Mesendoderm (in vitro differentiated cells): ENCODE measurements at regions not wholly inside any gene's neighbourhood (a gene's known extent, or its start where the extent isn't known, plus 50 kb on each side); places are given as distances from the start of the nearest gene placed in this dataset.

Experiments
- DNase-seq: peaks from one replicate; pipeline ENCODE4 v3.0.0; 2013
- H2AK5ac ChIP-seq: 2 replicates; pipeline ENCODE4 v1.6.1; 2013; ENCODE audit warnings: low read length, inconsistent platforms
- H2BK120ac ChIP-seq: 2 replicates; pipeline ENCODE4 v1.6.1; 2013; ENCODE audit warnings: low read depth, mild to moderate bottlenecking, low read length, moderate library complexity, mixed read lengths
- H2BK15ac ChIP-seq: replicated peaks from 2 replicates; pipeline ENCODE4 v1.6.1; 2013; ENCODE audit warnings: low read depth, mild to moderate bottlenecking, moderate library complexity
- H2BK5ac ChIP-seq: 2 replicates; pipeline ENCODE4 v1.6.1; 2013; ENCODE audit warnings: low read length, inconsistent platforms
- H3K18ac ChIP-seq: 2 replicates; pipeline ENCODE4 v1.6.1; 2013; ENCODE audit warnings: mild to moderate bottlenecking, low read length, mixed read lengths
- H3K23ac ChIP-seq: one replicate; pipeline ENCODE4 v1.6.1; 2013; ENCODE audit warnings: low read length
- H3K27ac ChIP-seq: 2 replicates; pipeline ENCODE4 v1.5.1; 2013; ENCODE audit warnings: low read depth, mild to moderate bottlenecking, inconsistent platforms, low read length, moderate library complexity
- H3K27me3 ChIP-seq: 2 replicates; pipeline ENCODE4 v1.6.1; 2013; ENCODE audit warnings: low read length, control low read depth, mild to moderate bottlenecking, inconsistent platforms; ENCODE audit not compliant: insufficient read depth, poor library complexity
- H3K36me3 ChIP-seq: 2 replicates; pipeline ENCODE4 v1.6.1; 2013; ENCODE audit warnings: low read length, inconsistent platforms; ENCODE audit not compliant: control insufficient read depth, insufficient read depth
- H3K4ac ChIP-seq: one replicate; pipeline ENCODE4 v1.6.1; 2013; ENCODE audit warnings: low read depth, mild to moderate bottlenecking, low read length, moderate library complexity
- H3K4me1 ChIP-seq: 2 replicates; pipeline ENCODE4 v1.6.1; 2013; ENCODE audit warnings: low read depth, low read length, inconsistent platforms; ENCODE audit not compliant: control insufficient read depth
- H3K4me2 ChIP-seq: 2 replicates; pipeline ENCODE4 v1.6.1; 2013; ENCODE audit warnings: low read length
- H3K4me3 ChIP-seq: 2 replicates; pipeline ENCODE4 v1.5.1; 2013; ENCODE audit warnings: mild to moderate bottlenecking, low read length
- H3K56ac ChIP-seq: one replicate; pipeline ENCODE4 v1.6.1; 2013; ENCODE audit warnings: low read length
- H3K79me1 ChIP-seq: 2 replicates; pipeline ENCODE4 v1.6.1; 2013; ENCODE audit warnings: low read length, inconsistent platforms
- H3K79me2 ChIP-seq: 2 replicates; pipeline ENCODE4 v1.6.1; 2013; ENCODE audit warnings: mild to moderate bottlenecking, low read length; ENCODE audit not compliant: control insufficient read depth, insufficient read depth
- H3K9ac ChIP-seq: 2 replicates; pipeline ENCODE4 v1.6.1; 2013; ENCODE audit warnings: low read length, inconsistent platforms
- H4K5ac ChIP-seq: one replicate; pipeline ENCODE4 v1.6.1; 2013; ENCODE audit warnings: low read length
- H4K8ac ChIP-seq: one replicate; pipeline ENCODE4 v1.6.1; 2013; ENCODE audit warnings: low read depth, mild to moderate bottlenecking, control low read depth, low read length, moderate library complexity
- WGBS: extraction: QIAGEN DNeasy Blood & Tissue Kit; methylation state at CpG from one replicate; pipeline ENCODE4 v1.1.7; 2013; ENCODE audit warnings: low lambda C conversion rate, missing lambda C conversion rate; ENCODE audit not compliant: insufficient coverage; ENCODE audit errors: extremely low coverage; 5-methylcytosine and 5-hydroxymethylcytosine counted together

GRCh38 chr10:111831058-111831457 lies 352.5 kb downstream of the GPAM start:
- Histone ChIP-seq H3K4me1 (no peaks in the 10 kb centered on the region), H3K56ac (no peak overlapping the region), H4K5ac (no peak overlapping the region), H2BK5ac (no peak overlapping the region), H3K9ac (no peak overlapping the region), H3K4ac (no peak overlapping the region), H3K79me1 (no peaks in the 10 kb centered on the region), H4K8ac (no peak overlapping the region), H2BK15ac (no peak overlapping the region), H3K36me3 (no peaks in the 10 kb centered on the region), H3K27me3 (no peaks in the 10 kb centered on the region), H3K18ac (no peak overlapping the region), H3K79me2 (no peaks in the 10 kb centered on the region), H3K27ac (no peak overlapping the region), H2BK120ac (no peak overlapping the region), H2AK5ac (no peak overlapping the region), H3K4me2 (no peak overlapping the region), H3K4me3 (no peak overlapping the region), H3K23ac (no peak overlapping the region)
- DNase-seq: no peak
- WGBS: no CpG with 5 or more reads among the region's 6 CpGs

- no CpG with 5 or more reads among the region's 2 CpGs for WGBS
- H3K23ac ChIP-seq: no peak overlapping the region
- H3K4me1 ChIP-seq: no peaks in the 10 kb centered on the region
- no peak overlapping the region for H2AK5ac ChIP-seq
- H3K4me2 ChIP-seq: no peak overlapping the region
- no peaks in the 10 kb centered on the region for H3K27me3 ChIP-seq
- no peak overlapping the region for H3K56ac ChIP-seq
- DNase-seq: no peak
- H3K27ac ChIP-seq: no peak overlapping the region
- H3K18ac ChIP-seq: no peak overlapping the region
- no peak overlapping the region for H4K5ac ChIP-seq
- H2BK5ac ChIP-seq: no peak overlapping the region
- no peak overlapping the region for H3K9ac ChIP-seq
- no peaks in the 10 kb centered on the region for H3K79me2 ChIP-seq
- H3K4me3 ChIP-seq: no peak overlapping the region
- no peaks in the 10 kb centered on the region for H3K79me1 ChIP-seq
- H3K36me3 ChIP-seq: no peaks in the 10 kb centered on the region
- no peak overlapping the region for H2BK15ac ChIP-seq
- no peak overlapping the region for H4K8ac ChIP-seq
- H3K4ac ChIP-seq: no peak overlapping the region
- H2BK120ac ChIP-seq: no peak overlapping the region
Observed at GRCh38 chr10:111833251-111833650, 350.3 kb downstream of the GPAM start.

- Histone ChIP-seq H3K27ac (no peak overlapping the region), H3K4me3 (no peak overlapping the region), H3K4ac (no peak overlapping the region), H2BK5ac (no peak overlapping the region), H4K8ac (no peak overlapping the region), H3K56ac (no peak overlapping the region), H3K79me2 (no peaks in the 10 kb centered on the region), H2BK120ac (no peak overlapping the region), H3K9ac (no peak overlapping the region), H3K4me2 (no peak overlapping the region), H3K36me3 (no peaks in the 10 kb centered on the region), H3K23ac (no peak overlapping the region), H2AK5ac (no peak overlapping the region), H4K5ac (no peak overlapping the region), H3K79me1 (no peaks in the 10 kb centered on the region), H2BK15ac (no peak overlapping the region), H3K27me3 (no peaks in the 10 kb centered on the region), H3K4me1 (no peaks in the 10 kb centered on the region), H3K18ac (no peak overlapping the region)
- no peak for DNase-seq
- WGBS: no CpG with 5 or more reads among the region's 8 CpGs
Observed at GRCh38 chr10:111835574-111835973, 348.0 kb downstream of the GPAM start.

GRCh38 chr10:111836064-111836463 lies 347.5 kb downstream of the GPAM start:
- Histone ChIP-seq H3K79me1 (no peaks in the 10 kb centered on the region), H3K18ac (no peak overlapping the region), H3K4ac (no peak overlapping the region), H3K4me3 (no peak overlapping the region), H3K27me3 (no peaks in the 10 kb centered on the region), H3K36me3 (no peaks in the 10 kb centered on the region), H3K4me1 (no peaks in the 10 kb centered on the region), H3K9ac (no peak overlapping the region), H3K79me2 (no peaks in the 10 kb centered on the region), H2BK120ac (no peak overlapping the region), H4K8ac (no peak overlapping the region), H4K5ac (no peak overlapping the region), H2BK15ac (no peak overlapping the region), H3K23ac (no peak overlapping the region), H3K27ac (no peak overlapping the region), H2BK5ac (no peak overlapping the region), H2AK5ac (no peak overlapping the region), H3K4me2 (no peak overlapping the region), H3K56ac (no peak overlapping the region)
- no CpG with 5 or more reads among the region's 1 CpG for WGBS
- DNase-seq: no peak

GRCh38 chr10:111836571-111836970 lies 347.0 kb downstream of the GPAM start:
- Histone ChIP-seq H2AK5ac (no peak overlapping the region), H2BK15ac (no peak overlapping the region), H3K4me3 (no peak overlapping the region), H3K4me1 (no peaks in the 10 kb centered on the region), H3K79me2 (no peaks in the 10 kb centered on the region), H3K9ac (no peak overlapping the region), H3K27ac (no peak overlapping the region), H3K18ac (no peak overlapping the region), H2BK120ac (no peak overlapping the region), H3K23ac (no peak overlapping the region), H3K4ac (no peak overlapping the region), H3K27me3 (no peaks in the 10 kb centered on the region), H4K8ac (no peak overlapping the region), H3K36me3 (no peaks in the 10 kb centered on the region), H3K56ac (no peak overlapping the region), H4K5ac (no peak overlapping the region), H2BK5ac (no peak overlapping the region), H3K4me2 (no peak overlapping the region), H3K79me1 (no peaks in the 10 kb centered on the region)
- WGBS: no CpG with 5 or more reads among the region's 2 CpGs
- DNase-seq: no peak

GRCh38 chr10:111837086-111837485 lies 346.5 kb downstream of the GPAM start:
- Histone ChIP-seq H3K27ac (no peak overlapping the region), H3K9ac (no peak overlapping the region), H3K18ac (no peak overlapping the region), H3K4ac (no peak overlapping the region), H4K5ac (no peak overlapping the region), H3K56ac (no peak overlapping the region), H2BK5ac (no peak overlapping the region), H3K4me2 (no peak overlapping the region), H2AK5ac (no peak overlapping the region), H3K4me3 (no peak overlapping the region), H3K79me1 (no peaks in the 10 kb centered on the region), H3K4me1 (no peaks in the 10 kb centered on the region), H3K27me3 (no peaks in the 10 kb centered on the region), H3K23ac (no peak overlapping the region), H4K8ac (no peak overlapping the region), H3K79me2 (no peaks in the 10 kb centered on the region), H2BK120ac (no peak overlapping the region), H3K36me3 (no peaks in the 10 kb centered on the region), H2BK15ac (no peak overlapping the region)
- no CpG with 5 or more reads among the region's 2 CpGs for WGBS
- DNase-seq: no peak
